ENCODE measurements at regions not wholly inside any gene's neighbourhood (a gene's known extent, or its start where the extent isn't known, plus 50 kb on each side); places are given as distances from the start of the nearest gene placed in this dataset.

- no peak overlapping the region for H3K4me3 Mint-ChIP-seq
- peaks cover 22% of the 10 kb centered on the region for H3K9me3 Mint-ChIP-seq
- no peak for TF ChIP-seq CTCF (IDR thresholded peaks at IDR 0.05; ENCODE audit: unreplicated experiment in 3 of 3)
- H3K27me3 Mint-ChIP-seq (ENCODE audit: low read depth) = peaks cover 3% of the 10 kb centered on the region
- H3K27ac Mint-ChIP-seq = no peak overlapping the region
- H3K4me1 Mint-ChIP-seq = peaks cover 8% of the 10 kb centered on the region
- H3K36me3 Mint-ChIP-seq (ENCODE audit: low read depth) = peaks cover 3% of the 10 kb centered on the region
These were observed 264.2 kb downstream of the SEC23IP start for GRCh38 chr10:120156614-120157274.

DNA sequence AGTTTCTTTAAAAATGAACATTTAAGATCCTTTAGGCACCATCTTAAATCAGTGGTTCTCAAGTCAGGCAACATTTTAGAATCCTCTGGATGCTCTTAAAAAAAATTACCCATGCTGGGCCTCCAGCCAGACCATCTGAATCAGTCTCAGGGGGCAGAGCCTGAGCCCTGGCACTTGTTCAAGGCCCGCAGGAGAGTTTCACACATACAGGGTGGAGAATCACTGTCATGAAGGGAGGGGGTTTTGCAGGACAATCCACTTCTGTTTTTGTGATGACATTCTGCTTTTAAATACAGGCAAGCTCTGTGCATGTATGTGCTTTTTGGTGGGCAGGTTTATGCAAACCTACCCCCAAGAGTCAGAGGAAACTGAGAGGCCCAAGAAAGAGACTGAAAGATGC is 268.6 kb downstream of the SEC23IP start:
- Mint-ChIP-seq H3K27ac (no peak overlapping the region), H3K27me3 (ENCODE audit: low read depth) (peaks cover 3% of the 10 kb centered on the region), H3K4me1 (peaks cover 8% of the 10 kb centered on the region), H3K4me3 (no peak overlapping the region), H3K9me3 (peaks cover 4% of the 10 kb centered on the region), H3K36me3 (ENCODE audit: low read depth) (no peaks in the 10 kb centered on the region)
- no peak for TF ChIP-seq CTCF (IDR thresholded peaks at IDR 0.05; ENCODE audit: unreplicated experiment in 3 of 3)

DNA sequence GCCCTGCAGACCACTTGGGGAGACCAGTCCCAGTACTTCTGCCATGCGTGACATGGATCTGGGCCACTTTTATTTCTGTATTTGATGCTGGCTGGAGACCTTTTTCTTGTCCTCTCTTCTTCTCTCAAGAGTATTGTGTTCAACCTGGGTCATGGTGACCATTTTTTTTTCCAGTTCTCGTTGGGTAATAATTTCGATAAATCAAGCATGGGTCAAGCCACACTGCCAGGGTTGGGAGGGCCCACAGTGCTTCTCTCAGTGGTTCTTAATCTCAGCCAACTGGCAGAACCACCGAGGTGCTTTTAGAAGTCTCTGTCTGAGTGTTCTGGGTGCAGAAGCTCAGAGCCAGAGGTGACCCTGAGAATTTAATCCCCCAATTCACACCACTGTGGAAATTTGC is 269.9 kb downstream of the SEC23IP start:
- peaks cover 8% of the 10 kb centered on the region for H3K4me1 Mint-ChIP-seq
- H3K4me3 Mint-ChIP-seq = no peak overlapping the region
- H3K36me3 Mint-ChIP-seq (ENCODE audit: low read depth) = no peaks in the 10 kb centered on the region
- H3K27ac Mint-ChIP-seq = no peak overlapping the region
- TF ChIP-seq CTCF (IDR thresholded peaks at IDR 0.05; ENCODE audit: unreplicated experiment in 3 of 3) = no peak
- H3K9me3 Mint-ChIP-seq = peaks cover 4% of the 10 kb centered on the region
- peaks cover 3% of the 10 kb centered on the region for H3K27me3 Mint-ChIP-seq (ENCODE audit: low read depth)

GRCh38 chr10:120172356-120172755 is 279.8 kb downstream of the SEC23IP start:
- Mint-ChIP-seq H3K27me3 (ENCODE audit: low read depth) (no peaks in the 10 kb centered on the region), H3K4me3 (no peak overlapping the region), H3K9me3 (peaks cover 9% of the 10 kb centered on the region)

DNA sequence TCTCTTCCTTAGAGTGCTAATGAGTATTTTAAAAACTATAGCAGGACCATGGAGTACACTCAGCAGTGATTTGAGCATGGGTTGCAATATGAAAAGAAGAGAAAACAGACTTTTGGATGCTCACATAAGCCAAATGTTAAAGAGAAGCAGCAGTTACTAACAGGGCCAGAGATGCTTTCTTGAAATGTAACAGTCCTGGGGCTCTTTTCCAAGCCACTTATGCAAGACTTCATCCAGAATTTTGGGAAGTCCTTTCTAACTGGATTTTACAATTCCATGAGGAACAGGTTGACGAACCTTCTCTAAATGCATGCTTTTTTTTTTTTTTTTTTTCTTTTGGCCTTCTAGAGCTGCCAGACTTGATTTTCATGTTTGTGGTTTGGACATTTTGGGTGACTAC is 282.0 kb downstream of the SEC23IP start:
- peaks cover 9% of the 10 kb centered on the region for H3K9me3 Mint-ChIP-seq
- H3K27ac Mint-ChIP-seq = no peak overlapping the region
- TF ChIP-seq CTCF (IDR thresholded peaks at IDR 0.05; ENCODE audit: unreplicated experiment in 3 of 3) = no peak
- H3K4me3 Mint-ChIP-seq = no peak overlapping the region
- no peaks in the 10 kb centered on the region for H3K4me1 Mint-ChIP-seq
- no peaks in the 10 kb centered on the region for H3K36me3 Mint-ChIP-seq (ENCODE audit: low read depth)
- no peaks in the 10 kb centered on the region for H3K27me3 Mint-ChIP-seq (ENCODE audit: low read depth)

More at GRCh38 chr10:120172356-120172755, 279.8 kb downstream of the SEC23IP start:
- TF ChIP-seq CTCF (IDR thresholded peaks at IDR 0.05; ENCODE audit: unreplicated experiment in 3 of 3) = no peak
- H3K36me3 Mint-ChIP-seq (ENCODE audit: low read depth) = no peaks in the 10 kb centered on the region
- H3K27ac Mint-ChIP-seq = no peak overlapping the region
- H3K4me1 Mint-ChIP-seq = no peaks in the 10 kb centered on the region

DNA sequence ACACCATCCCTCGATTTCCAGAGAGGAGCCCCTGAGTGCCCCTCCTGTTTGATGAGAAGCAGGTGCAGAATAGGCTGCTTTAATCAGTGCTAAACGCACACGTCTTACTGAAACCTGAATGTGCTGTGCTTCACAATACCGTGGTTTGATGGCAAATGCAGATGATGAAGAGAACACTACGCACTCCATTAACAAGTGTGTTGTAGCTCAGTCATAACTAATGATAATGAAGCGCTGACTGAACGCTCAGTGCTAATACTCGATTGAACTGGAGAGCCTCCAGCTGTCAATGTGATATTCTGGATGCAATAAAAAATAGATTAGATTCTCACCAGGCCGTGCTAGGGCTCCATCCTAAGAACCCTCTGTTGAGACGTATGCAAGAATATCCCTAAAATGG is 279.7 kb upstream of the PLPP4 start:
- Mint-ChIP-seq H3K4me3 (no peak overlapping the region), H3K36me3 (ENCODE audit: low read depth) (no peaks in the 10 kb centered on the region), H3K4me1 (no peaks in the 10 kb centered on the region), H3K27ac (no peak overlapping the region), H3K9me3 (no peaks in the 10 kb centered on the region), H3K27me3 (ENCODE audit: low read depth) (peaks cover 8% of the 10 kb centered on the region)
- TF ChIP-seq CTCF (IDR thresholded peaks at IDR 0.05; ENCODE audit: unreplicated experiment in 3 of 3) = no peak
